Astrocyte of the spinal cord (primary cell): ENCODE measurements at regions not wholly inside any gene's neighbourhood (a gene's known extent, or its start where the extent isn't known, plus 50 kb on each side); places are given as distances from the start of the nearest gene placed in this dataset.

Experiments
- DNase-seq: peaks from one replicate; pipeline ENCODE4 v3.0.0; 2011; ENCODE audit warnings: low read depth, low spot score
- H3K4me3 ChIP-seq: 2 replicates; pipeline ENCODE4 v1.5.1; 2011; ENCODE audit warnings: low read depth, mild to moderate bottlenecking, low read length, moderate library complexity
- in situ Hi-C: cut with HindIII; loops from 2 replicates; pipeline ENCODE4 v1.10.0; 2017; ENCODE audit warnings: low sequenced_read_pairs
- TF ChIP-seq, protein P1 (sequence below): IDR thresholded peaks from 2 replicates; pipeline ENCODE4 v1.5.1; 2012; ENCODE audit warnings: low read depth, mild to moderate bottlenecking, low read length, inconsistent platforms

DNA sequence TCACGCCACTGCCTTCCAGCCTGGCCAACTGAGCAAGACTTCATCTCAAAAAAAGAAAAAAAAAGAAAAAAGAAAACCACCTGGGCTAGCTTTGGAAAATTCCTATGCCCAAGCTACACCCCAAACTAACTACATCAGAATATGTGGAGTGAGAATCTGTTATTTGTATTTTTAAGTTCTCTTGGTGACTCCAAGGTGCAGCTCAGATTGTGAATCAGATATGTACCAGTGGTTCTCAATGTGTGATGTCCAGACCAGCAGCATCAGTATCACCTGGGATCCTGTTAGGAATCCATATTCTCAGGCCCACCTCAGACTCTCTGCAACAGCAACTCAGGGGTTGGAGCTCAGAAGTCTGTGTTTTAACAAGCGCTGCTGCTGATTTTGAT is 376.8 kb downstream of the EDEM1 start:
- no peak overlapping the region for H3K4me3 ChIP-seq
- in situ Hi-C loops, result no loop called here
- TF ChIP-seq, protein P1, sequence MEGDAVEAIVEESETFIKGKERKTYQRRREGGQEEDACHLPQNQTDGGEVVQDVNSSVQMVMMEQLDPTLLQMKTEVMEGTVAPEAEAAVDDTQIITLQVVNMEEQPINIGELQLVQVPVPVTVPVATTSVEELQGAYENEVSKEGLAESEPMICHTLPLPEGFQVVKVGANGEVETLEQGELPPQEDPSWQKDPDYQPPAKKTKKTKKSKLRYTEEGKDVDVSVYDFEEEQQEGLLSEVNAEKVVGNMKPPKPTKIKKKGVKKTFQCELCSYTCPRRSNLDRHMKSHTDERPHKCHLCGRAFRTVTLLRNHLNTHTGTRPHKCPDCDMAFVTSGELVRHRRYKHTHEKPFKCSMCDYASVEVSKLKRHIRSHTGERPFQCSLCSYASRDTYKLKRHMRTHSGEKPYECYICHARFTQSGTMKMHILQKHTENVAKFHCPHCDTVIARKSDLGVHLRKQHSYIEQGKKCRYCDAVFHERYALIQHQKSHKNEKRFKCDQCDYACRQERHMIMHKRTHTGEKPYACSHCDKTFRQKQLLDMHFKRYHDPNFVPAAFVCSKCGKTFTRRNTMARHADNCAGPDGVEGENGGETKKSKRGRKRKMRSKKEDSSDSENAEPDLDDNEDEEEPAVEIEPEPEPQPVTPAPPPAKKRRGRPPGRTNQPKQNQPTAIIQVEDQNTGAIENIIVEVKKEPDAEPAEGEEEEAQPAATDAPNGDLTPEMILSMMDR, result no peak
- no peak for DNase-seq

DNA sequence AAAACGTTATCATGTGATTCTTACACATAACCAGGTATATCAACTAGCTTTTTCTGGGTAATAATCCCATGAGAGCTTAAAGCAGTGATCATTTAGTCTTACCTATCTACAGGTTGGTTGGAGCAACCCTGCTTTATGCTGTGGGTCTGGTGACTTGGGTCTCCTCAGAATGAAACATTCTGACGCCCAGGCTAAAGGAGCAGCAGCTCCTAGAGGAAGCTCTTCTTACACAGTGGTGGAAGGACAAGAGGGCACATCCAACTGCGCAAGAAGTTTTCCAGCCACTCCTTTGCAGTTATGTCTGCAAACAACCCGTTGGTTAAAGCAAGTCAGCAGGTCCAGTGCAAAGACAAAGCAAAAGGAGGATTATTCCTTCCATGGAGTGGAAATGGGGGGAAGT is 377.5 kb downstream of the EDEM1 start:
- TF ChIP-seq, protein P1, result no peak
- H3K4me3 ChIP-seq, result no peak overlapping the region
- in situ Hi-C loops, result no loop called here
- DNase-seq, result no peak

DNA sequence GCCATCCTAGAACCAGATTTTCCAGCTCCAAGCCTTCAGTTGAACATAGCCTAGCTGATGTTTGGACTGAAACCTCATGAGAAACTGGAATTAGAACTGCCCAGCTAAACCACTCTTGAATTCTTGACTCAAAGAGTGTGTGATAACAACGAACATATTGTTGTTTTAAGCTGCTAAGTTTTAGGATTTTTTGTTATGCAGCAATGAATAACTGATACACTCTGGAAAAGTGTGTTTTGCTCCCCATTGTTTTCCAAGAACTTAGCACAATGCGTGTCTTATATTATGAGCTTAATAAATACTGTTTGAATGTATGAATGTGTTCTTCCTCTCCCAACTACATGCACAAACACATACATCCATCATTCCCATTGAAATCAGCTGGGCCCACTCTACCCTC is 379.6 kb downstream of the EDEM1 start:
- TF ChIP-seq, protein P1, result no peak
- in situ Hi-C loops, result no loop called here
- DNase-seq, result no peak
- H3K4me3 ChIP-seq, result no peak overlapping the region

DNA sequence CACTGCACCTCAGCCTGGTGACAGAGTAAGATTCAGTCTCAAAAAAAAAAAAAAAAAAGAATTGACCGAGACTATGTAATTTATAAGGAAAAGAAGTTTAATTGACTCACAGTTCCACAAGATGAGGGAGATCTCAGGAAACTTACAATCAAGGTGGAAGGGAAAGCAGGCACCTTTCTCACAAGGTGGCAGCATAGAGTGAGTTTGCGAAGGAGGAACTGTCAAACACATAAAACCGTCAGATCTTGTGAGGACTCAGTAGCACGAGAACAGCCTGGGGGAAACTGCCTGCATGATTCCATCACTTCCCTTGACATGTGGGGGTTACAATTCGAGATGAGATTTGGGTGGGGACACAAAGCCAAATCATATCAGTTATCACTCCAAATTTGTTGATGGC is 380.9 kb downstream of the EDEM1 start:
- in situ Hi-C loops, result no loop called here

DNA sequence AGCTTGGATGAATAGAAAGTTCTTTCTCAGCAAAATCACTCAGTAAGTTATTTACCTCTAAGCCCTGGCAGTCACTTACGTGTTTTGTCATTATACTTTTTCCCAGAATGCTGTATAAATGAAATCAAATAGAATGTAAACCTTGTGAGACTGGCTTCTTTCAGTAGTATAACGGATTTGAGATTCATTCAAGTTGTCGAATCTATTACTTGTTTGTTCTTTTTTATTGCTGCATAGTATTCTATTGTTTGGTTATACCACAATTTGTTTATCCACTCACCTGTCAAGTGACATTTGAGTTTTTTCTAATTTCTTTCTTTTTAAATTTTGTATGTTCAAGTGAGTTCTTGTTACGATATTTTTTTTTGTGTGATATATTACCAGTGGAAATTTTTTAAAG is 381.6 kb downstream of the EDEM1 start:
- in situ Hi-C loops, result no loop called here
- TF ChIP-seq, protein P1, result no peak
- no peak for DNase-seq
- no peak overlapping the region for H3K4me3 ChIP-seq

More for the DNA sequence above, 380.9 kb downstream of the EDEM1 start:
- TF ChIP-seq, protein P1, result no peak
- no peak overlapping the region for H3K4me3 ChIP-seq
- DNase-seq, result no peak

DNA sequence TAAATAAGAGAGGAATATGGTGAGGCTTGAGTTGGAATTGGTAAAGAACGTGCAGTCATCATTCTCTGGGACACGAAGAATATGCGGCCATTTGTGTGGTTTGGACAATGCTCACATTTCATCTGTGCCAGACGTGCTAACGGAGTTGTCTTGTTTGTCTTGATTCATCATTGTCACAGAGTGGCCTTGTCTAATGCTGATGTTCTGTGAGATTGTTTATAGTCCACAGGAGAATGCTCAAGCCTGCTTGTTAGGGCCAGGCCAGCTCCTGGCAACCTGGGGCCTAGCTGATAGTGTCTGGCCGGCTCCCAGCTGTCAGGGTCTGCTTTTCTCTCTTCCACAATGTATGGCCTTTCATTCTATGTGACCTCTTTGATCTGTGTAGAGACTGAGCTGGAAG is 384.7 kb downstream of the EDEM1 start:
- in situ Hi-C loops, result no loop called here
- no peak for DNase-seq
- no peak overlapping the region for H3K4me3 ChIP-seq
- TF ChIP-seq, protein P1, result no peak
